ENCODE measurements at regions not wholly inside any gene's neighbourhood (a gene's known extent, or its start where the extent isn't known, plus 50 kb on each side); places are given as distances from the start of the nearest gene placed in this dataset.

GRCh38 chr3:59526999-59527398, 477.2 kb upstream of the CFAP20DC start:
- TF ChIP-seq ZNF274 (IDR thresholded peaks at IDR 0.05; ENCODE audit: low read depth, low read length) (no peak), YY1 (IDR thresholded peaks at IDR 0.05; ENCODE audit: insufficient read depth, insufficient read length) (no peak)
